ENCODE measurements at regions not wholly inside any gene's neighbourhood (a gene's known extent, or its start where the extent isn't known, plus 50 kb on each side); places are given as distances from the start of the nearest gene placed in this dataset.

GRCh38 chr5:155125551-155126095, 112.1 kb downstream of the KIF4B start:
- no peak for DNase-seq (ENCODE audit: low spot score)
- Histone ChIP-seq H3K27me3 (ENCODE audit: control insufficient read depth in 4 of 4, insufficient read depth in 4 of 4, low read length in 3 of 4) (no peaks in the 10 kb centered on the region), H3K9me3 (ENCODE audit: control insufficient read depth in 4 of 4, low read length in 3 of 4) (no peaks in the 10 kb centered on the region), H3K27ac (ENCODE audit: low read depth in 1 of 2, low read length in 2 of 2) (no peak overlapping the region), H3K4me3 (ENCODE audit: low read depth in 1 of 3, low read length in 3 of 3) (no peak overlapping the region), H3K36me3 (ENCODE audit: control insufficient read depth in 4 of 4, insufficient read depth in 3 of 4, low read depth in 1 of 4, low read length in 3 of 4) (no peaks in the 10 kb centered on the region), H3K9ac (ENCODE audit: low read depth in 1 of 2, low read length in 2 of 2) (no peak overlapping the region), H3K4me1 (ENCODE audit: control insufficient read depth in 4 of 4, insufficient read depth in 4 of 4, low read length in 3 of 4) (no peaks in the 10 kb centered on the region)
- WGBS: 41% methylated on average over 7 of the region's 7 CpGs
- TF ChIP-seq CTCF (IDR thresholded peaks at IDR 0.05; ENCODE audit: low read depth, low read length, missing input control) (no peak), HNF4A (conservative IDR thresholded peaks at IDR 0.05) (no peak), TAF1 (conservative IDR thresholded peaks at IDR 0.05) (no peak), ATF3 (IDR thresholded peaks at IDR 0.05) (no peak), RAD21 (IDR thresholded peaks at IDR 0.05) (no peak), FOXA1 (IDR thresholded peaks at IDR 0.05) (no peak), MAX (IDR thresholded peaks at IDR 0.05) (no peak), SP1 (IDR thresholded peaks at IDR 0.05) (no peak), ZBTB33 (IDR thresholded peaks at IDR 0.05) (no peak), JUND (IDR thresholded peaks at IDR 0.05) (no peak), REST (IDR thresholded peaks at IDR 0.05) (no peak), HNF4G (IDR thresholded peaks at IDR 0.05) (no peak), FOXA2 (IDR thresholded peaks at IDR 0.05) (no peak), EGR1 (IDR thresholded peaks at IDR 0.05; ENCODE audit: low read depth in 2 of 2) (no peak), GABPA (IDR thresholded peaks at IDR 0.05 in 1 of 2, conservative IDR thresholded peaks at IDR 0.05 in 1 of 2) (no peak), YY1 (IDR thresholded peaks at IDR 0.05) (no peak), RXRA (IDR thresholded peaks at IDR 0.05) (no peak), NR2F2 (IDR thresholded peaks at IDR 0.05) (no peak)

Measured in liver (tissue), 8 donors.